BJ (cell line): ENCODE measurements at regions not wholly inside any gene's neighbourhood (a gene's known extent, or its start where the extent isn't known, plus 50 kb on each side); places are given as distances from the start of the nearest gene placed in this dataset.
A peak's percentile ranks its signal among the peaks of the same experiment; 100 is the strongest.

ENCODE experiments used
- CTCF ChIA-PET: fragments of 350-600 bp; formaldehyde crosslinking; extraction: SDS; loops from one replicate; lab custom pipeline; 2021; ENCODE audit warnings: antibody characterized with exemption, inconsistent platforms; lab: Yijun Ruan, JAX
- POLR2A ChIA-PET: fragments of 300-600 bp; sonication (Branson Sonifier 250); formaldehyde crosslinking; extraction: SDS; loops from one replicate; lab custom pipeline; 2021; ENCODE audit warnings: antibody characterized with exemption; lab: Charles Lee
- DNase-seq: peaks from one replicate; pipeline ENCODE4 v3.0.0-alpha.2; 2011; ENCODE audit warnings: low read depth
- H3K27me3 ChIP-seq: 2 replicates; pipeline ENCODE4 v1.6.0; 2011; ENCODE audit warnings: low read length; ENCODE audit not compliant: control insufficient read depth, insufficient read depth
- H3K36me3 ChIP-seq: 2 replicates; pipeline ENCODE4 v1.5.1; 2011; ENCODE audit warnings: low read length; ENCODE audit not compliant: control insufficient read depth, insufficient read depth
- H3K4me3 ChIP-seq: 2 replicates; pipeline ENCODE4 v1.5.1; 2011; ENCODE audit warnings: low read depth, mild to moderate bottlenecking, control low read depth, low read length
- CTCF ChIP-seq: IDR thresholded peaks from 2 replicates; pipeline ENCODE4 v1.5.1; 2011; ENCODE audit warnings: low read depth, mild to moderate bottlenecking, control low read depth, inconsistent platforms, low read length, moderate library complexity; ENCODE audit not compliant: insufficient read depth

DNA sequence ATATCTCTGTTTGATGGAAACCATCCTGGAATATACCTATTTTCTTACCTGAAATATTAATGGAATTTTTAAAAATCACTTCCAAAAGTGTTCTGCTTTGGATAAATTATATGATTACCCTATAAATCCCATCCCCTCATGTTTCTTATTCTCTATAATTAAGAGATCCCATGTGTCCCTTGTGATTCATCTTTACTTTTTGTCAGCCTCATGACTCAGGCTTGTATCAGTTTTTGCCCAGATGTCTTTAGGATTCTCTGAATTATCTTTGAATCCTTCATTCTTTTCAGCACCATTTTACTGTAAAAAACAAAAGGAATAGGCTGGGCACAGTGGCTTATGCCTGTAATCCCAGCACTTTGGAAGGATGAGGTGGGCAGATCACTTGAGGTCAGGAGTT lies 804.5 kb upstream of the CITED2 start:
- POLR2A ChIA-PET, result interaction anchor here (1.1 to 1.4 kb wide), 2 partner anchors 101 to 201 kb away, joined by 4 read pairs; no protein-coding TSS in a partner anchor
- H3K27me3 ChIP-seq, result no peaks in the 10 kb centered on the region
- CTCF ChIA-PET, result interaction anchor here (0.6 kb wide), 1 partner anchor 801 kb away, joined by 3 read pairs; no protein-coding TSS in a partner anchor
- H3K36me3 ChIP-seq, result no peaks in the 10 kb centered on the region
- no peak overlapping the region for H3K4me3 ChIP-seq
- TF ChIP-seq CTCF, result no peak
- DNase-seq, result peak; percentile 70

- ChIA-PET POLR2A (interaction anchor here (1.1 to 1.4 kb wide), 2 partner anchors 100 to 202 kb away, joined by 4 read pairs; no protein-coding TSS in a partner anchor), CTCF (no interaction called here)
- no peak for TF ChIP-seq CTCF
- no peak overlapping the region for H3K4me3 ChIP-seq
- peak; percentile 44 for DNase-seq
- no peaks in the 10 kb centered on the region for H3K27me3 ChIP-seq
- no peaks in the 10 kb centered on the region for H3K36me3 ChIP-seq
Observed at GRCh38 chr6:140178520-140178919, 804.1 kb upstream of the CITED2 start.

DNA sequence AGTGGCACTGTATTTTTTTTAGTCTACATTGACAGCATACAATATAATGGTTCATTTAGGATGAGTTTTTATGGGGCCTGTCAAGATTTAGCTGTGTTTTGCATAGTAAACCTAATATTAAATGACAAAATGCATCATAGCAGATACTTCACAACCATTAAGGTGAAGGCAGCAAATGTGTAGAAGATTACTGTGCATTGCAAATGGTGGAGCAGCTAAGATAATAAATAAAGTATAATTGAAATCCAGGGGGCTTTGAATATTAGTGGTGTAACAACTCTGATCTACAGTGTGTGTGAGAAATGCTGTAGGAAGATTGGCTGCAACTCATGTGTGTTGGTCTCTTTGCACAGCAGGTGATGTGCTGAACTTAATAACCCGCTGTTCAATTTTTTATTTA lies 801.9 kb upstream of the CITED2 start:
- no peaks in the 10 kb centered on the region for H3K36me3 ChIP-seq
- TF ChIP-seq CTCF, result no peak
- H3K27me3 ChIP-seq, result no peaks in the 10 kb centered on the region
- DNase-seq, result no peak
- CTCF ChIA-PET, result no interaction called here
- H3K4me3 ChIP-seq, result no peak overlapping the region
- POLR2A ChIA-PET, result no interaction called here

DNA sequence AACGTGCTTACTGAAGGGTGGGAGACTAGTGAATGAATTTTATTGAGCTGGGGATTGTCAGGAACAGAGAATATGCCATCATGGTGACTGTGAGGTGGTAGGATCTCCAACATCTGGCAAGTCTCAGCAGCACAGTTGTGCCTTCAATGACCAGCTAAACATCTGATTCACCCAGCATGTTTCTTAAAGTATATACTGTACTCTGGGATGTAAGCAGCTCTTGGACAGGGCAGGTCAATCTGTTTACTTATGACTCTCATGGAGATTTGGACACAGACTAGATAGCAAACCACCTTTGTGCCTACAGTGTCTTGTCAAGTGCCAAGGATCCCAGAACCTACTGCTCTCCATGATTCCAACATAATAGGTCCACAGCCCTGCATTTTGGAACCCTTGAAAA lies 801.0 kb upstream of the CITED2 start:
- POLR2A ChIA-PET, result no interaction called here

GRCh38 chr6:140174524-140174923 lies 800.1 kb upstream of the CITED2 start:
- DNase-seq, result peak; percentile 97
- ChIA-PET POLR2A (interaction anchor here (0.6 to 1.3 kb wide), 6 partner anchors 9 to 767 kb away, joined by 3 to 22 read pairs (median 5); no protein-coding TSS in a partner anchor), CTCF (interaction anchor here (0.7 kb wide), 1 partner anchor 76 kb away, joined by 3 read pairs; no protein-coding TSS in a partner anchor)
- TF ChIP-seq CTCF, result no peak
- H3K4me3 ChIP-seq, result no peak overlapping the region
- H3K27me3 ChIP-seq, result no peaks in the 10 kb centered on the region
- no peaks in the 10 kb centered on the region for H3K36me3 ChIP-seq

More for the DNA sequence above, 801.0 kb upstream of the CITED2 start:
- Histone ChIP-seq H3K4me3 (no peak overlapping the region), H3K27me3 (no peaks in the 10 kb centered on the region), H3K36me3 (no peaks in the 10 kb centered on the region)
- TF ChIP-seq CTCF, result no peak
- CTCF ChIA-PET, result interaction anchor here (0.6 kb wide), 1 partner anchor 448 kb away, joined by 4 read pairs; no protein-coding TSS in a partner anchor
- DNase-seq, result no peak
